Activated naive CD8-positive, alpha-beta T cell treated with anti-CD3 and anti-CD28 coated beads, Interleukin-2, amount 50 U/mL, for 24 hours (primary cell): ENCODE measurements at regions not wholly inside any gene's neighbourhood (a gene's known extent, or its start where the extent isn't known, plus 50 kb on each side); places are given as distances from the start of the nearest gene placed in this dataset.

Source experiments
- ATAC-seq: fragments of 150-1000 bp; cut with Tn5 transposase; one replicate; pipeline ENCODE4 v1.10.0; 2021
- DNase-seq: peaks from one replicate; pipeline ENCODE4 v3.0.0; 2021
- H3K27ac Mint-ChIP-seq: one replicate; pipeline ENCODE4 v1.8.0; 2021; ENCODE audit warnings: mild to moderate bottlenecking, mixed read lengths
- H3K27me3 Mint-ChIP-seq: one replicate; pipeline ENCODE4 v1.8.0; 2021; ENCODE audit warnings: mixed read lengths
- H3K36me3 Mint-ChIP-seq: one replicate; pipeline ENCODE4 v1.8.0; 2021; ENCODE audit warnings: low read depth, mixed read lengths
- H3K4me1 Mint-ChIP-seq: one replicate; pipeline ENCODE4 v1.8.0; 2021; ENCODE audit warnings: mixed read lengths
- H3K4me3 Mint-ChIP-seq: one replicate; pipeline ENCODE4 v1.8.0; 2021; ENCODE audit warnings: mild to moderate bottlenecking, moderate library complexity, mixed read lengths
- H3K9me3 Mint-ChIP-seq: one replicate; pipeline ENCODE4 v1.8.0; 2021; ENCODE audit warnings: mixed read lengths

DNA sequence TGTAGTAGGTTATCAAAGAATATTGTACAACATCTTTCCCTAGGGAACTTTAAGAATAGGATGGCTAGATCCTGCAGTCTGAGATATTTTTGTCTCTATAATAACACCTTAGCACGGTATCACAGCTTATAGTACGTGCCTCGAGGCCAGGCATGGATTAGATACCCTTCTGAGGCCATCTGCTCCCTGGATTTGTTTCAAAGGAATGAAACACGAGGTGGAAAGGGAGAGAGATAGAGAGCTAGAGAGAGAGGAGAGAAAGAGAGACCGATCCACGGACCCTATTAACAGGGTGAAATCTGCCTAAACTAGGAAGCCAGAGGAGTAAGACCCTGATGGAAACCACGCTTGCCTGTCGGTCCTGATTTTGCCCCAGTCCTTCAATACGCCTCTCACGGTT lies 92.5 kb downstream of the CD83 start:
- DNase-seq, result no peak
- no peaks in the 10 kb centered on the region for H3K9me3 Mint-ChIP-seq
- no peaks in the 10 kb centered on the region for H3K27me3 Mint-ChIP-seq
- peaks cover 31% of the 10 kb centered on the region for H3K4me1 Mint-ChIP-seq
- ATAC-seq, result no peak
- no peaks in the 10 kb centered on the region for H3K36me3 Mint-ChIP-seq
- H3K4me3 Mint-ChIP-seq, result peak overlapping the region; percentile 70
- peak overlapping the region; percentile 74 for H3K27ac Mint-ChIP-seq

DNA sequence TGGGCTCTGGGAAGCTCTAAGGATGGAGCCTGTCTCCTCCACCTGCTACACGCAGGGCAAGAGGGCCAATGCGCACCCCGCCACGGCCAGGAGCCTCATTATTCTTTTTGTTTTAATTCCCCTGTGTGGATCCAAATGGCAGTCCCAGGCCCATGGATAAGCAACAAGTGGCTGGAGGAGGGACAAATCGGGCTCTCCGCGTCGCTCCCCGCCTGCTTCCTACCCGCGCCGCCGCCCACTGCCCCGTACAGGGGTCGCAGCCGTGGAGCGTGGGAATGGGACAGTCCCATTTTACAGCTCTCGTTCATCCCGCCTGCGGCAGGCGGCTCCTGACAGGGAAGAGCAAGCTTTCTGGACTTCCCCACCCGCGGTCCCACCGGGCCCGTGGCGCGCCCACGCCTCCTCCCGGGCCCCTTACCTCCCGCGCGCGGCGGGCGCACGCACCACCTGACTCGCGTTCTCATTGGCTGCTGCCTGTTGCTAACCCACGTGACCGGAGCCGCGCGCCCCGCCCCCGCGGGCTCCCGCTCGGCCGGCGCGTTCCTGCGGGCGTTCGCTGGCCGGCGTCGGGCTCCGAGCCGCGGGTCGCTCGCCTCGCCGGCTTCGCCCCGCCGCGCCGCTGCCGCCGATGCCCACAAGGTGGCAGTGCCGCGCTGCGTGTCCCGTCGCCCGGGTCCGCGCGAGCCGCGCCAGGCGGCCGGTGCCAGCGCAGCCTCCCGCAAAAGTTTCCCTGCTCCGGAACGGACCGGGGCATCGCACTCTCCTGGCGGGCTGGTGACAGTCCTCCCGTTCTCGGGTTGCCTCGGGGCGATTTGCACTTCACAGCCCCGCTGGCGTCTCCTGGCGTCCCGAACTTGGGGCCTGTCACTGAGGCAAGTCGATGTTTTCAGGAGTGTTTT lies 93.3 kb downstream of the CD83 start:
- peak overlapping the region; percentile 74 for H3K4me3 Mint-ChIP-seq
- H3K9me3 Mint-ChIP-seq, result no peaks in the 10 kb centered on the region
- ATAC-seq (peak; percentile 92), DNase-seq (peak; percentile 91)
- no peaks in the 10 kb centered on the region for H3K36me3 Mint-ChIP-seq
- peak overlapping the region; percentile 74 for H3K27ac Mint-ChIP-seq
- H3K27me3 Mint-ChIP-seq, result no peaks in the 10 kb centered on the region
- peaks cover 31% of the 10 kb centered on the region for H3K4me1 Mint-ChIP-seq

DNA sequence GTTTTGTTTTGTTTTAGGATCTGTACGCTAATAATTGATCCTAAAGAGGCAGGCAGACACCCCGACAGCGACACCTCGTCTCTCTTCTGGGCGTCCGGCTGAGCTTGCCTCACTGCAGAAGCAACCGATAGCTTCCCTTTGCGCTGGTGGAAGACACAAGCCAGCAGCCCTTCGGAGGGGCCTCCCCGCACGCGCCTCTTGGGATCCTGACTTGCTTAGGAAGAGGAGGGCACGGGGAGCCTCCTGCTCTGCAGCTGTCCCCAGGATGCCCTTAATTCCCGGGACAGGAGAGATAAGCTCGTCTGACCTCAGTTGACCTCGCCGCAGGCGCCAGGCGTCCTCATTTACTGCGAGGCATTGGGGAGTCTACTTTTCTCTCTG lies 94.0 kb downstream of the CD83 start:
- peak; percentile 36 for DNase-seq
- Mint-ChIP-seq H3K4me3 (peak overlapping the region; percentile 74), H3K27ac (peak overlapping the region; percentile 62), H3K27me3 (no peaks in the 10 kb centered on the region), H3K9me3 (no peaks in the 10 kb centered on the region), H3K4me1 (peaks cover 26% of the 10 kb centered on the region), H3K36me3 (no peaks in the 10 kb centered on the region)
- peak; percentile 11 for ATAC-seq

DNA sequence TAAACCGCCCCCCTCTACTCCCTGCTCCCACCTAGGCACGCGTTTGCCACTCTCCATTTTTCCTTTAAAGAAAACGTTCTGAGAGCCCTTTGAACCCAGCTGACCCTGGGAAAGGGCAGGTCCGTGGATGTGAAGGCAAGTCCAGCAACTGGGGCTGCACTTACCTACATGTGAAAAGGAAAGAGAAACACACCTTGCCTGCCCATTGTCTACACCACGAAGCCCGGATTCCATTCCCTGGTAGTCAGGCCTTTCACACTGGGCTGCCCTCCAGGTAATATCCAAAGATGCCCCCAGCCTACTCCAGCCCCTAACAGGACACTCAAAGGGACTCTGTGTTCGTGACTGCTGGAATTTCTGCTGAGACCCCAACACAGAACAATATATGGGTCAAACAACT lies 94.4 kb downstream of the CD83 start:
- peak overlapping the region; percentile 74 for H3K4me3 Mint-ChIP-seq
- H3K9me3 Mint-ChIP-seq, result no peaks in the 10 kb centered on the region
- H3K27me3 Mint-ChIP-seq, result no peaks in the 10 kb centered on the region
- H3K27ac Mint-ChIP-seq, result peak overlapping the region; percentile 62
- H3K36me3 Mint-ChIP-seq, result no peaks in the 10 kb centered on the region
- DNase-seq, result no peak
- ATAC-seq, result no peak
- peaks cover 28% of the 10 kb centered on the region for H3K4me1 Mint-ChIP-seq

DNA sequence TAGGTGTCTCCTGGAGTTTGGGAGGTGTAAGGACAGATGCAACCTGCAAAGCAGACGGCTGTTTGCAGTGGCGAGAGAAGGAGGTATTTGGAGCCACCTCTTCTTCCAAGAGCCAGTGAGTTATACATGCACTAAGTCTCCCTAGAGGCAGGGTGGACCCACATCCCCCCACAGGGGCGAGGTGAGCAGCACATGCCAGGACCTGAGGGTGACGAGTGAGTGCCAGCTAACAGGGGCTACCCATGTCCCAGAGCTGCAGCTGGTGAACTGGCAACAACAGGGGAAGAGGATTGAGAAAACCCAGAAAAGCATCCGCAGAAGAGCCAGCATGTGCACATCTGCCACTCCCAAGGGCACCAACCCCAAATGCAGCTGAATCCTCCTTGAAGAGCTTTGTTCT lies 95.1 kb downstream of the CD83 start:
- no peaks in the 10 kb centered on the region for H3K36me3 Mint-ChIP-seq
- no peaks in the 10 kb centered on the region for H3K27me3 Mint-ChIP-seq
- H3K4me1 Mint-ChIP-seq, result peaks cover 30% of the 10 kb centered on the region
- no peak for ATAC-seq
- no peaks in the 10 kb centered on the region for H3K9me3 Mint-ChIP-seq
- no peak overlapping the region for H3K4me3 Mint-ChIP-seq
- H3K27ac Mint-ChIP-seq, result no peak overlapping the region
- no peak for DNase-seq

DNA sequence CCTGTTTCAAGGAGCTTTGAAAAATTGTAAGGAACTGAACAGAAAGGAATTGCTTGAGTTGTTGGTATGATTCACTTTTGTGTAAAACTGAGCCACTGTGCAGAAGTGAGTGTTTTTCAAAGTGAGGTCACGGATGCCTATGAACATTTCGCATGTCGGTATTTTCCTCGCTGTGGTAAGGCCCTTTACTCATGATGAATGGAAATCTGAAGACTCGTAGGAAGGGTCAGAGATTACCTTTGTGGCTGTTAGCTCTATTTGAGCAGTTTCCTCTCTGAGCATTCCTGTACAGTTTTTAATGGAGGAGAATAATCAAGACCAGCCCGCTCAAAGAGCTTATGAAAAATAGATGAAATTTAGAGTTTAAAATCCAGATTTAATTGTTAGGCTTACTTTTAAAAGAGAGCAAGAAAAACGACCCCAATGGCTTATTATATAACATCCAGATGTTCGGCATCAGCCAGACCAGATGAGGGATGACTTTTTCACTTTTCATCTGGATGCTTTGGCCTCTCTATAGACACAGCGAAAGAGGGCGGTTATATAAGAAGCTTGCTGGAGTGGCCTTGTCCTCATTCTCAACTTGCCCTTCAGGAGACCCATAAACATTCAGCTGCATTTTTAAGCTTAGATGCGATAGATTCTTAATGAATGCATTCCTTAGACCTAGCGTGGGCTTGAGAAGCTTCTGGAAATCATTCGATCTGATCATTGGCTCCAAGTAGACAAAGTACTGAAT lies 99.5 kb downstream of the CD83 start:
- peaks cover 16% of the 10 kb centered on the region for H3K4me1 Mint-ChIP-seq
- no peak for DNase-seq
- no peak for ATAC-seq
- H3K4me3 Mint-ChIP-seq, result no peak overlapping the region
- no peaks in the 10 kb centered on the region for H3K36me3 Mint-ChIP-seq
- H3K9me3 Mint-ChIP-seq, result no peaks in the 10 kb centered on the region
- no peaks in the 10 kb centered on the region for H3K27me3 Mint-ChIP-seq
- no peak overlapping the region for H3K27ac Mint-ChIP-seq

DNA sequence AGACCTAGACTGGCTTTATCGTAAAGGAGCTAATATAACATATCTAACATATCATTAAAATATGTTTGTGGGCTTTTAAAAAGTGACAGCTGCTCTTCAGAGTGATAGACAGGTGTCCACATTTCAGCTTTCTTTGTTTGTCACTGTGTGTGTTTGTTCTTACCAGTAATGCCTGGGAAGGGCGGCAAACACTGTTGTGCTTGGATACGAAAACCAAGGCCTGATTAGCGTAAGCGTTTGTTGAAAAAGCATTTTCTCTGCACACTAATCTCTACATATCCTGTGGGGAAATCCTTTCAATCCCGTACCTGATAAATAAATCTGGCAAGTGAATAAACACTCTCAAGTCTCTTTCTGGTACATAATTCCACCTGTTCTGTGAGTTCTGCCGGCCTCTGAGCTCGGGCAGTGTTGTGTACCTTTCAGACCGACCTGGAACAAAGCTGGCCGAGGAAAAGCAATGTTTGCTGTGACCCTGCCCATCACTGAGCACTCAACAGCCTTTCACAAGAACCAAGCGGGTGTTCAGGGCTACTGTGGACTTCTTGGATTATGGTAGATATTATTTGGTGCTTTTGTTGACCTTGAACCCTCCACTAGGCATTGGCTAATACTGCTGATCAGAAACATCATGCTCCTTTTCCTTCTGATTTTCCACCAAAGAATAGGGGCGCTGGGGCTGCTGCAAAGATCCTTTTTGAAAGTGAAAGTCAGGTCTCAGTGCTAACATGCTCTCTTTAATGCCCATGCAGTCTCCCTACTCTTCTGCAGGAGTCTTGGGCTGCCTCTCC lies 100.4 kb downstream of the CD83 start:
- no peaks in the 10 kb centered on the region for H3K36me3 Mint-ChIP-seq
- H3K4me1 Mint-ChIP-seq, result peaks cover 11% of the 10 kb centered on the region
- no peak overlapping the region for H3K4me3 Mint-ChIP-seq
- H3K9me3 Mint-ChIP-seq, result no peaks in the 10 kb centered on the region
- no peak for DNase-seq
- ATAC-seq, result no peak
- no peak overlapping the region for H3K27ac Mint-ChIP-seq
- no peaks in the 10 kb centered on the region for H3K27me3 Mint-ChIP-seq

DNA sequence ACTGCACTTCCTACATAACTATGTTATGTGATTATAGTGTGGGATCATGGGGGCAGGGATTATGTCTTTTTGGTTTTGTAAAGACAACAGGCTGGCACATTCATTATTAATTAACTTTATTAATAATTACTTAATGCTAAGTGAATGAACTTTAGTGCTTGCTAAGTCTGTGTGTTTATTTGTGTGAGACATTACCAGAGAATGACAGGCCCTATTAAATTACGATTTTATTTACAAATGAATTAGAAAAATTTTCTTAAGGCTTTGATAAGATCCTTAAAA lies 100.9 kb downstream of the CD83 start:
- Mint-ChIP-seq H3K4me1 (peaks cover 10% of the 10 kb centered on the region), H3K27ac (no peak overlapping the region), H3K4me3 (no peak overlapping the region), H3K27me3 (no peaks in the 10 kb centered on the region), H3K36me3 (no peaks in the 10 kb centered on the region), H3K9me3 (no peaks in the 10 kb centered on the region)
- no peak for ATAC-seq
- DNase-seq, result no peak

DNA sequence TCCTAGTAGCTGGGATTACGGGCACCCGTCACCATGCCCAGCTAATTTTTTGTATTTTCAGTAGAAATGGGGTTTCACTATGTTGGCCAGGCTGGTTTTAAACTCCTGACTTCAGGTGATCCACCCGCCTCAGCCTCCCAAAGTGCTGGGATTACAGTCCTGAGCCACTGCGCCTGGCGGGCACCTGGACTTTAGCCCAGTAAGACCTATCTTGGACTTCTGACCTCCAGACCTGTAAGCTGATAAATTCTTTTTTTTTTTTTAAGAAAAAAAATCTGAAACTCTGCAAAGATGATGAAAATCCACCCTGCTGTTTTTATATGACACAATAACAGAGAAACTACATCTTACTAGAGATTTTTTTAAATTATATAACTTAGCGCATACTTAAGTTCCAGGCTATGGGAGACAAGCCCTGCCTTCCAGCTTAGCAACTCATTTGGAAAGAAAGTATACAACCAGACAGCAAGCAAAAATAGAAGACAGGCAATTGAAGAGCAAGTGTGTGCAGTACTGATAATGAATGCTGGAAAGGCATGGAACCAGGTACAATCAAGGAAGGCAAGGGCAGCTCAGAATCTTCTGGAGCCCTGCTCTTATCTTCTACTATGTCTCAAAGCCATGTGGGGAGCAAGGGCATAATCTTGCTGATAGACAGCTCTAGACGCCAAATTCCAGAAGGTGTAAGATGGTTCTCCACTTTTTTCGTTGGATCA lies 104.2 kb downstream of the CD83 start:
- Mint-ChIP-seq H3K27ac (no peak overlapping the region), H3K27me3 (no peaks in the 10 kb centered on the region), H3K4me1 (peaks cover 13% of the 10 kb centered on the region), H3K36me3 (no peaks in the 10 kb centered on the region), H3K4me3 (no peak overlapping the region), H3K9me3 (peaks cover 7% of the 10 kb centered on the region)
- ATAC-seq (no peak), DNase-seq (no peak)

DNA sequence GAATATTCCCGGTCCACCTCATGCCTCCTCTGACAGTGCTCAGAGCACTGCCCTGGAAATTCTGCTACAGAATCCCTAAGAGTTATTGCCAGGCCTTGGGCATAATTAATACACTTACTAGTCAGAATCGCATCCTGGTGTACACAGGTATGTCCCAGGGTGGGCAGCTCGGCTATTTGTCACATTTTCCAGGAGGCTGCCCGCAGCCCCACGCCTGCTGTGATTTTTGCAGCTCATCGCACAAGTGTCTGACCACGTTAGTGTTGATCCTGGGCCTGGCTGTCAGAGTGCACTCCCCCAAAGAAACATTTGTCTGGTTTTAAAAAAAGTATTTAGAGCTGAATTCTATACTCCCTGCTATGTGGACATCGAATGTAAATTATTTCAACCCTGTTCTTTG lies 105.4 kb downstream of the CD83 start:
- Mint-ChIP-seq H3K27me3 (no peaks in the 10 kb centered on the region), H3K36me3 (no peaks in the 10 kb centered on the region)

DNA sequence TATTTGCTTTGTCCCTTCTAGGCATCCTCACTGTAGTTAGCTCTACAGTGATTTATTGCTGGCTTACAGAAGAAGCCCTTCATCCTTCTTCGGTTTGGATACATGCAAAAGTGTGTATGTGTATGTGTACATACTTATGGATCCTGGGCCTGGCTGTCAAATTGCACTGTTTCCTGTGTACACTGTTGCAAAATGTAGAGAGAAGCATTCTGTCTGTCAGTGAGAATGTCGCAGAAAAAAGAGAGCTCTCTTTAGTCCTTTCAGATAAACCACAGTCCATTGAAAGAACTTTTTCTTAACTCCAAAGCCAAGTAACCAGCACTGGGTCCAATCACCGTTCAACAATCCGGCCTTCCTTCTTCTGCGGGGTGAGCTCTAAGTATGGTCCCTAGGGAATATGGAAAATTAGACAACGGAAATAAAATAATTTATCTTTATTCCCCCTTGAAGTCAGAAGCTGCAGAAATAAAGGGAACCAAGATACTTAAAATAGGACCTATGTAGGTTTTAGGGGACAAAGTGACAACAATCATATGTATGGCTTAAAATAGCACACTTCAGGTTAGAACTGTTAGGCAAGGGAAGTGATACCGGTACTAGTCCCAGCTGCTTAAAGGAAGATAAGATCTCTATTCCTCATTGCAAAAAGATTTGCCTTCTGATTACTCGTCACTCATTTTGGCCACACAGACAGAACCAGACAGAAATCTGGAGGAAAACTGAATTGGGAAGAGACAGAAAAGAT lies 107.0 kb downstream of the CD83 start:
- H3K4me3 Mint-ChIP-seq, result no peak overlapping the region
- peaks cover 27% of the 10 kb centered on the region for H3K4me1 Mint-ChIP-seq
- ATAC-seq (no peak), DNase-seq (no peak)
- H3K36me3 Mint-ChIP-seq, result no peaks in the 10 kb centered on the region
- no peaks in the 10 kb centered on the region for H3K27me3 Mint-ChIP-seq
- no peak overlapping the region for H3K27ac Mint-ChIP-seq
- H3K9me3 Mint-ChIP-seq, result peaks cover 7% of the 10 kb centered on the region

More for the DNA sequence above, 105.4 kb downstream of the CD83 start:
- H3K9me3 Mint-ChIP-seq, result peaks cover 7% of the 10 kb centered on the region
- peaks cover 17% of the 10 kb centered on the region for H3K4me1 Mint-ChIP-seq
- DNase-seq (no peak), ATAC-seq (no peak)
- H3K27ac Mint-ChIP-seq, result no peak overlapping the region
- no peak overlapping the region for H3K4me3 Mint-ChIP-seq

DNA sequence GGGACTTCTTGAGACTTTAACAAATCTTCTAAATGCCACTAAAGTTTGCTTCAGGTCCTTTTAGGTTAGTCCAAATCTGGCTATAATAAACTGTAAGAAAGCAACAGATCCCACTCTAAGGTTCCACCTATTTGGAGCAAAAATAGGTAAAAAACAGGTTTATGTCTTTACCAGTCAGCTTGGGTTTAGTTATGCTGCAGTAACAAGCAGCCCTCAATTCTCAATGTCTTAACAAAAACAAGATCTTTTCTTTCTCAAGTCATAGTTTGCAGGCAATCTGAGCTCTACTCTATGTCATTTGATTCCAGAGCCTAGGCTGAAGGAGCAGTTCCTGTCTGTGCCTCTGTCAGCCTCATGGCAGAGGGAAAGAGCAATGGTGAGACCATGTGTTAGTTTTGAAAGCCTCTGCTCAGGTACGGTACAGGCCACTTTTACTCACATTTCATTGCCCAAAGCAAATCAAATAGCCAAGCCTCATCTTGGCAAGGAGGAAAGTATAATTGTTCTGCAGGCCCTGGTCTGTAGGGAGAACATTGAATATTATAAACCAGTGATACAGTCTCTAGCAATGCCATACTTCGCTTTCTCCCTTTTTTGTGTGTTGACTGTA lies 108.6 kb downstream of the CD83 start:
- DNase-seq, result no peak
- Mint-ChIP-seq H3K36me3 (no peaks in the 10 kb centered on the region), H3K9me3 (peaks cover 7% of the 10 kb centered on the region), H3K4me3 (no peak overlapping the region), H3K27me3 (no peaks in the 10 kb centered on the region), H3K27ac (no peak overlapping the region), H3K4me1 (peaks cover 27% of the 10 kb centered on the region)
- ATAC-seq, result no peak

DNA sequence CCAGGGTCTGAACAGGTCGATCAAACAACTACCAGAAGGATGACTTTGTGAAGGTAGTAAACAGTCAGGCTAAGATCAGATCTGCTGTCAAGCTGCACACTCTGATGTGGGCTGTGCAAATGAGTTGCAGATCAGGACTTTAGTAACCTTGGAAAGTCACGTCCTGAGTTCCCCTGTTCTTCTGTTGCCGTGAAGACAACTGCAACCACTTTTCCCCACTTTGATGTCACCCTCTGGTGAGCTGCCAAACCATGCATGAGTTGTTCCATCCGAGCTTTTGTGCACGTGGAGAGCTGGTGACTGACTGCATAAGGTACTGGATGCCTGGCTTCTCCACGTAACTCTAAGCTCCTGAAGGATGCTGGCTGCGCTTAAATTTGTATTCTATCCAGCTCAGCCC lies 111.0 kb downstream of the CD83 start:
- ATAC-seq, result peak; percentile 86
- no peak overlapping the region for H3K27ac Mint-ChIP-seq
- H3K4me1 Mint-ChIP-seq, result peaks cover 37% of the 10 kb centered on the region
- peak; percentile 57 for DNase-seq
- peaks cover 7% of the 10 kb centered on the region for H3K9me3 Mint-ChIP-seq
- H3K27me3 Mint-ChIP-seq, result no peaks in the 10 kb centered on the region
- no peak overlapping the region for H3K4me3 Mint-ChIP-seq
- no peaks in the 10 kb centered on the region for H3K36me3 Mint-ChIP-seq
